HG03354 (cell line): ENCODE measurements at regions not wholly inside any gene's neighbourhood (a gene's known extent, or its start where the extent isn't known, plus 50 kb on each side); places are given as distances from the start of the nearest gene placed in this dataset.
"Not testable (repeated sequence)": the region's sequence is repeated elsewhere in the genome, so short reads cannot be mapped to it uniquely, and the experiment has no call there.

ENCODE experiments used
- ATAC-seq: cut with Tn5 transposase; IDR thresholded peaks from one replicate; pipeline ENCODE4 v1.9.1; 2021; ENCODE audit warnings: mild to moderate bottlenecking; ENCODE audit not compliant: unreplicated experiment, poor library complexity, severe bottlenecking

DNA sequence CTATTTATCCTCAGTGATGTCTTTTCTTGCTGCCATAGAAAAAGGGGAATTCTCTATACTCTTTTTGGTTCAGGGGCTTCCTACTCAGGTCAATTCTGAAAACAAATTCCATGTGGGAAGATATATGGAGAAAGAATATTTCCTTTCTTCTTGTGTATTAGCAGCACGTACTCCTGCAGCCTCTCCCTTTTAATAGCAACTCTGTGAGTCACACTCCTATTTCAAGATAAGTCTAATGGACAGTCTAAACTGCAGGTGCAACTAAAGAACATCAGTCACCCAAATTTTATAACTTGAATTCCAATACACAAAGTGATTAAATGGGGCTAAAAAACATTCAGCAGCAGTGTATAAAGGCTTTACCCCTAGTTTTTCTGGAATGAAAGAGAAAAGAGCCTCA, 942.2 kb downstream of the CNTNAP5 start:
- ATAC-seq: no peak

DNA sequence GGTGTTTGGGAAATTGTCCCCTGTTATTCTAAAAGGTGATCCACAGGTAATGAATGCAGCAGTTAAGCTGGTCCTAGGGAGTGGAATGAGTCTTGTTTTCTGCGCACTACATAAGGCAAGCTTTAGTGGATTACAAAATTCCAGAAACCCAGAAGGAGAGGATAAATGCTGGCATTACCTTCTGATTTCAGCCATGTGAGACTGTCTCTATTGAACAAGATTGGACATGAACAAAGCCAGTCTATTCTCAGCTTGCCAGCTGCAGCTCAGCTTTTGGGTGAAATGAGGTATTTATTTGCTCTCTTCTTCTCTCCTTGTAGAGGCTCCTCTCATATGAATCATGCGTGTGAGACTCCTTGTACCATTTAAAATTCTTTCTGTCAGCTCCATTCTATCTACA, 944.9 kb downstream of the CNTNAP5 start:
- ATAC-seq: no peak

DNA sequence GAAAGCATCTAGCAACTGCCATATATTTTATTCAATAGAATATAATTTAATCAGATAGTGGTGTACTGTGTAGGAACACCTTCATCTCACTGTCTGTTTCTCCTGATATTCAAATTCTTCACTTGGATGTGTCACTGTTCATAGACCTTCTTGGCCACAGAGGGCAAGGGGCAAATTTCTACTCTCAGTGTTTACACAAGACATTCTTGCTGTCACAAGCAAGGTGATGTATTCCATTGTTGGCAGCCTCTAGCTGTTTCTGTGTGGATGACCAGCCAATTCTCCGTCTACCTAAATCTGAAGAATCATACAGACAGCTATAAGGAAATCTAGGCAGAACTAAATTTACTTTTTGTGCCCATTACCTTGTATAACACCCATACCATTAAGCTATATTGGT, 948.3 kb downstream of the CNTNAP5 start:
- ATAC-seq: no peak

DNA sequence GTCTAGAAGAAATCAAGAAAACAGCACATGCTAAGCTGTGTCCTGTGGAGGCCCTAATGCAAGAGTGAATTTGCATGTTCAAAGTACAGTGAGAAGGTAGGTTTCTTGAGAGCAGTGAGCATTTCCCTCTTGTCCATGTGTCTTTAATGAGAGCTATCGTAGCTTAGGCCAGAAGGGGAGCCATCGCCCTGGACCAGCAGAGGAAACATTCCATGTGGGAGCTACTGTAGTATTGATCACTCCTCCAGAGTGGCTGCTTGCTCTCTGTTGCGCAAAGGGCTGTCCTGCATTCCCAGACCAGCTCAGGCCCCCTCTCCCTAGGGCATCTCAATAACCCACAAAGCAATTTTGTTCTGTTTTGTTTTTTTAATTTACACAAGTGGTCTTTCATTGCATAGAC, 950.1 kb downstream of the CNTNAP5 start:
- no peak for ATAC-seq

DNA sequence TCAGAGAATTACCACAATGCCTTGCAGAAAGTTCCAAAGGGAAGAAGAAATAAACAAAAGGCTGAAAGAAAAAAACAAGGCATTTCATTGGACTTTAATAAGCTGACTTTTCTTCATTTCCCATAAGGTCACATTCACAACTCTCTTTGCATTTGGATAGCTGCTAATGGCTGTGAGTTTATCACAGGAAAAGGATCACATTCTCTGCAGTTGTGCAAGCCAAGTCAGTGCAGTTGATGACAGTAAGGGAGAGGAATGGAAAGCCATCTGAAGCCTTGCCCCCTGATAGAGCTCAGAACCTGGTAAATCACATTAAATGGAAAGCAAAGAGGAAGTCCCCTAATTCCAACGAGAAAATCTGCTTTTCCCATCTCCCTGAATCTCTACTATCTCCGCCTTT, 950.6 kb downstream of the CNTNAP5 start:
- ATAC-seq: no peak

DNA sequence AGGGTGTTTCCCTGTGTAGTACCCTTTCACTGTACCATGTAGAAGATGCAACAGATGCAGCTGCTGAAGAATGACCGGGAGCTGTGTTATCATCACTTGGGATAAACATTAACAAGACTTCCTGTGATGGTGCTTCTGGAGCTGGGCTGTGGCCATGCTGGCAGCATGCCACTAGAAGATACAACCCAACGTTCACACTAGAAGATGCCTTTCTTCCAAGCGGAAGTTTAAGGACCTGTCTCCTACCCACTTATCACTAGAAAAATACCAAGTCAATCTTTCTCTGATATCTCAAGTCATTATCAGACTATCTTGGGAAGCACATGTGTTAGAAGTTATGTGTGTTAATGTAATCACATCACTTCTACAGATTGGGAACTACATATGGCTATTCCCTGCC, 953.5 kb downstream of the CNTNAP5 start:
- ATAC-seq: no peak

DNA sequence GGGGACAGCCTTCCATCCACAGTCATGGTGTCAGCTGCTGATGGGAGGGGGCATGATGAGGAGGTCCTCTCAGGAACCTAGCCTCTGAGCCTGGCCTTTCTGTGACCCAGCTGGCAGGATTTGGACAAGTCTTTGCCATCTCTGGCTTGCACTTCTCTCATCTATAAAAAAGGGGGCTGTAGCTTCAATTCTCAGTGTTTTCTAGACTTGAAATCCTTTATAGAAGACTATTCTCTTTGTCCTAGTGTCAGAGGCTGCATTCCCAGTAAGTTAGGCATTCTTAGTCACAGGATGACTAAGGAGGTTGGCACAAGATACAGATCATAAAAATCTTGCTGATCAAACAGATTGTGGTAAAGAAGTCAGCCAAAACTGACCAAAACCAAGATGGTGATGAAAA, 958.5 kb downstream of the CNTNAP5 start:
- ATAC-seq: no peak

DNA sequence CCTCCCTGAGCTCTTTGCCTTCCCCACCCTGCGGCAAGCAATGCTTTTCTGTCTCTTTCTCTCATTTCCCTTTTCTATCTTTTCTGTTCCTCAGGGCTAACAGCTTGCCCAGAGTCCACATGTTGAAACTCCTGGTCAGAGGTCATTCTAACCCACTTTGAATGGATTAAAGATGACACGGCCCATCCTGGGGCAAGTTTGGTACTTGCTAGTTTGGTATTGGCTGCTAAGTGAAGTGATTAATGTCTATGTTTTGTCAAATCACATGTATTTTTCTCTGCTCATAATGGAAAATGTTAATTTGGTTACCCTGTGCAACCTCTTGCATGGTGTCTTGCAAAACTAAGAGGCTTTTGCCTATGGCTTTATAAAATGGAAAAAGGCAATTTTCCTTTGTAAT, 960.2 kb downstream of the CNTNAP5 start:
- no peak for ATAC-seq

DNA sequence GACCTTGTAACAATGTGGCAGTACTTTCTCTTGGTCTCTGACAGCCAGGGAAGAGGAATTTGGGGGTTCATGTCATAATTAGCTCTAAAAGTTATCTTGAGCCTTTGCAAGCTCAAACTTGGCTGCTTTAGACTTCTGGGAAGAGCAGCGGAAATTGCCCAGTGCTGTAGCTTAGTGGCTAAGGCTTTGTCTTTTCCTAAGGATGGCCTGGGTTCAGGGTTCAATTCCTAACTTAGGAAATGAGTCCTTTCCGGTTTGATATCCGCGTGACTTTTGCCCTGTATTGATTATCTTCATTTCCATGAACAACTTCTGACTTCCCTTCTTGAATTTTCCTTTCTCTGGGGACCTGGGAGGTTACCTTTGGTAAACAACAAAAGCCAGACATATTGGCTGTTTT, 961.0 kb downstream of the CNTNAP5 start:
- ATAC-seq: no peak

DNA sequence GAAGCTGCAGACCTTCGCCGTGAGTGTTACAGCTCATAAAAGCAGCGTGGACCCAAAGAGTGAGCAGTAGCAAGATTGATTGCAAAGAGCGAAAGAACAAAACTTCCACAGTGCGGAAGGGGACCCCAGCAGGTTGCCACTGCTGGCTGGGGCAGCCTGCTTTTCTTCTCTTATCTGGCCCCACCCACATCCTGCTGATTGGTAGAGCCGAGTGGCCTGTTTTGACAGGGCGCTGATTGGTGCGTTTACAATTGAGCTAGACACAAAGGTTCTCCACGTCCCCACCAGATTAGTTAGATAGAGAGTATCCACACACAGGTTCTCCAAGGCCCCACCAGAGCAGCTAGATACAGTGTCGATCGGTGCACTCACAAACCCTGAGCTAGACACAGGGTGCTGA, 961.8 kb downstream of the CNTNAP5 start:
- not testable (repeated sequence) for ATAC-seq

DNA sequence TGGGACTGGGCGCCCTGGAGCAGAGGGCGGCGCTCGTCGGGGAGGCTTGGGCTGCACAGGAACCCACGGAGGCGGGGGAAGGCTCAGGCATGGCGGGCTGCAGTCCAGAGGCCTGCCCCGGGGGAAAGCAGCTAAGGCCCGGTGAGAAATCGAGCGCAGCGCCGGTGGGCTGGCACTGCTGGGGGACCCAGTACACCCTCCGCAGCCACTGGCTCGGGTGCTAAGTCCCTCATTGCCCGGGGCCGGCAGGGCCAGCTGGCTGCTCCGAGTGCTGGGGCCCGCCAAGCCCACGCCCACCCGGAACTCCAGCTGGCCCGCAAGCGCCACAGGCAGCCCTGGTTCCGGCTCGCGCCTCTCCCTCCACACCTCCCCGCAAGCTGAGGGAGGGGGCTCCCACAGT, 962.3 kb downstream of the CNTNAP5 start:
- ATAC-seq: not testable (repeated sequence)

DNA sequence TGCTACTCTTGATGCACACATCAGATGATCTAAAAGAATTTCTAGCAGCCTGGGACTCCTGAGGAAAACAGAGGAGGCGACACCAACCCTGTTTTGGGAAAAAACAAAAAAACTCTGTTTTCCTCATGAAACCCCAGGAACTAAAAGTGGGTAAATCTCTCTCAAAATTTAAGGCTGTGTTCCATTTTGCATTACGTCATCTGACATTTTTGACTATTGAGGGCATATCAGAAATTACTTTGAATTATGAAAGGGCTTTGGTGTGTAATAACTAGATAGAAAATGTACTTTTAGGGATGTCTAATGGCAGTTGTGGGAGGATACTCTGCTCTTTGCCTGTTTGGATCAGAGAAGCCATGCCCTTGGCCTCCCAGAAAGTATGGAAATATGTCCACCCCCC, 963.0 kb downstream of the CNTNAP5 start:
- ATAC-seq: no peak

DNA sequence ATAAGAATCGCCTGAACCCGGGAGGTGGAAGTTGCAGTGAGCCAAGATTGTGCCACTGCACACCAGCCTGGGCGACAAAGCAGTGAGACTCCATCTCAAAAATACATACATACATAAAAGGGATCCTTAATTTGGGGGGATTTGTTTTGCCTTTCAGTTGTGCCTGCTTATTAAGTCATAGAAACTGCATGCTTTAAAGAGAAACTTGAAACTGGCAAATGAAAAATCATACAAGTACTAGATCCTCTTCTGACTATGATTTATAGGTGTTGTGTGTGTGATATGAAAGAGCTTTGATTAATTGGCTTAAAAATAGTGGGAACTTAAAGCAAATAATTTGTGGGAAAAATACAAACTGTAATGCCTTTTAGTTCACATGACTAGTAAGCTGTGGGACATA, 963.7 kb downstream of the CNTNAP5 start:
- no peak for ATAC-seq

DNA sequence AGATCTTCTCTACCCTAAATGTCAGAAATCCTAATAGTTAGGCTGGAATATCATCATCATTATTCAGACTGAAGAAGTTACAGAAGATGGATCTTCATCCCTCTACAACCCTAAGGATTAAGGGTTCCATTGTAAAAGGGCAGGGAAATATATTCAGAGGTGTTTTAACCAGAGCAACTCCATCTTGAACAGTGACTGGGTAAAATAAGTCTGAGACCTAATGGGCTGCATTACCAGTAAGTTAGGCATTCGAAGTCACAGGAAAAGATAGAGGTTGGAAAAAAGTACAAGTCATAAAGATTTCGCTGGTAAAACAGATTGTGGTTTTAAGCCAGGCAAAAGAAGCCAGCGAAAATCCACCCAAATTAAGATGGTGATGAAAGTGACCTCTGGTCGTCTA, 968.7 kb downstream of the CNTNAP5 start:
- no peak for ATAC-seq

DNA sequence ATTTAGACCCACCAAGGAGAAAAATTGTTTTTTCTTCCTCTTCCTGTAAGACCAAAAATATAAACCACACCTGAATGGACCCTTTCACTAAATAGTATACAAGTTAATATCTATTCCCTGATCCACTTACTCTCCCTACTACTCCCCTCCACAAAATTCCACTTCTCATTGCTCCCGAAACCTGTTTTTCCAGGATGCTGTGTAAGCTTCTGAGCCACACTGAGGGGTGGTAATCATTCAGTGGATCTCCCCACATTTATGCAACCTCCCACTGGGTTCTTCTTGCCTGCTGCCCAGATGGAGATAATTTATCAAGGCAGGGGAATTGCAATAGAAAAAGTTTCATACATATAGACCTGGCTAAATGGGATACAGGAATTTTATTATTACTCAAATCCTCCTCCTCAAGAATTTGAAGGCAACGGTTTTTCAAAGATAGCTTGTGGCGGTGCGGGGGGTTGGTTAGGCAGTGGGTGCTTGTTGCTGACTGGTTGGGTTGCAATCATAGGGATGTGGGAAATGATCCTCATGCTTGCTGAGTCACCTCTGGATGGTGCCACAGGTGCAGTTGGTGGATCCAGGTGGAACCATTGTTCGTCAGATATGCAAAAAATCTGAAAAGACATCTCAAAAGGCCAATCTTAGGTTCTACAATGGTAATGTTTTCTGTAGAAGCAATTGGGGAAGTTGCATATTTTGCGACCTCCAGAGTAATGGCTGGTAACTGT, 970.3 kb downstream of the CNTNAP5 start:
- ATAC-seq: no peak

DNA sequence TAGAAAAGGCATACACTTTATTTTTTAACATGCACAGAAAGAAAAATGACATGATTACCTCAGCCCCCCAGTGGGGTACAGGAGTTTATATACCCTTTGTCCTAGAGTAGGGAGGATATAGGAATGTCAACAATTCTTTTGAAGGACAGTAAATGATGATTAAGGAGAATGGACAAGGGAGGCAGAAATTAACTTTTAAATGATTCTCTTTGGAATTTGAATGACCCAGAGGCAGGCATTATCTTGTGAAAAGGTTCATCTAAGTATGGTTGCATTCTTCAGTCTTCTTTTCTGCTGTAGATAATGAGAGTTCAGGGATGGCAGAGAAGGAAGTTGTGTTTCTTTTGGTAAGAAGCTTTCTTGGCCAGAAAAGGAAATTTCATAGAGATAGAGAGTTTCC, 971.3 kb downstream of the CNTNAP5 start:
- no peak for ATAC-seq

DNA sequence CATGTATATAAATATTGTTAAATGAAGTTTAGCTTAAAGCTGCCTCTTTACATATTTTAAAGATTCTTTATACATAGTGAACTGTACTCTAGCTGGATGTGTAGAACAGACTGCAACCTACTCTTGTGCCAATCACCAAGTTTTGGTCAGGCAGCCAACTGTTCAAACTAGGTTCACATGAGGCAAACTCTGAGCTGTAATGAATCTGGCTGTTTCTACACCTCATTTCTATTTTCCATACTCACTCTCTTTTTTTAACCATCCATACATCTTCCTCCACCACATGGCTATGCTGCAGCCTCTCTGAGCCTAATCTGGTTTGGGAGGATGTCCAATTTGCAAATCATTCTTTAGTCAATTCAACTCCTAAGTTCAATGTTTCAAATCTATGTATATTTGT, 974.8 kb downstream of the CNTNAP5 start:
- no peak for ATAC-seq

DNA sequence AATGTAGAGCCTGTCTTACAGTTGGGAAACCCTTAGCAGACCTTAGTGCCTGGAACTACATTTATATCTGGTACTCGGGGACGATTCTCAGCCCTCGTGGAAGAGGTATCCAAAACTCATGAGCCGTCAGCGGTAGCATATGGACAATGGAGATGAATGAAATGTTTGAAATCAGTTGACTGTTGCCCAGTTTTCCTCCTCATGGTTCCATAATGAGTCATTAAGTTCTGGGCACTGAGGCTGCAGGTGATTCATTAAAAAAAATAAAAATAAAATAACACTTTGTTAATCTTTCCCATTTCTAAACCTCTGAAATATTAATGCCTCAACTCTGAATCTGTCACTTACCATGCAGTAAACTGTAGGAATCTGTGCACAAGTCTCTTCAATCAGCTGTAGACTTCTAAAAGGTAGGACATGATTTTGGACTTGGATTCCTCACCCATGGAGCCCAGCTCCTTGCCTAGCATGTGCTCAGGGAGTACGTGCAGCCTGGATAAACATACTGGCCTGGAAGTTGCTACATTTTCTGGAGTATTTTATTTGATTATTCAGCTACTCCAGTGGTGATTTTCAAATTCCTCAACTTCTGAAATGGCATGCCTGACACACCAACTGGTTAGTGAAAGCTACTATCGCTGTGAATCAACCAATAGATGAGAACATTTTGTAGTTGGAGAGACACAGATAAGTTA, 979.2 kb downstream of the CNTNAP5 start:
- ATAC-seq: no peak

DNA sequence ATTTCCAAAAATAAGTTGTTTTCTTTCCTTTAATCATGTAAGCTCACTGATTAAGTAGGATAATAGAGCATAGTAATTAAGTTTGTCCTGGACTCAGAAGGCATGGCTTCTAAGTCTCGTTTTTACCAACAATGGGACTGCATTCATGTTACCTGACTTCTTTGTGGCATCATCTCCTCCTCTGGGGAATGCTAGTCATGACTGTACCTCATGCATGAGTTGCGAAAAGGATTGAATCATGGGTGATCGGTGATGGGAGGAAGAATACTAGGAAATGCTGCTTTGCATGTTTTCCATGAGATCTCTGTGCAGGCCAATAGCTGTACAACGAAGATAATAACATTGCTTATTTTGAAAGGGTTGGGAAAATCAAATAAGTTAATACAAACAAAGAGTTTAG, 981.6 kb downstream of the CNTNAP5 start:
- no peak for ATAC-seq

DNA sequence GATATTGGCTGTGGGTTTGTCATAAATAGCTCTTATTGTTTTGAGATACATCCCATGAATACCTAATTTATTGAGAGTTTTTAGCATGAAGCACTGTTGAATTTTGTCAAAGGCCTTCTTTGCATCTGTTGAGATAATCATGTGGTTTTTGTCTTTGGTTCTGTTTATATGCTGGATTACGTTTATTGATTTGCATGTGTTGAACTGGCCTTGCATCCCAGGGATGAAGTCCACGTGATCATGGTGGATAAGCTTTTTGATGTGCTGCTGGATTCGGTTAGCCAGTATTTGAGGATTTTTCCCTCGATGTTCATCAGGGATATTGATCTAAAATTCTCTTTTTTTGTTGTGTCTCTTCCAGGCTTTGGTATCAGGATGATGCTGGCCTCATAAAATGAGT, 1003.6 kb downstream of the CNTNAP5 start:
- not testable (repeated sequence) for ATAC-seq

DNA sequence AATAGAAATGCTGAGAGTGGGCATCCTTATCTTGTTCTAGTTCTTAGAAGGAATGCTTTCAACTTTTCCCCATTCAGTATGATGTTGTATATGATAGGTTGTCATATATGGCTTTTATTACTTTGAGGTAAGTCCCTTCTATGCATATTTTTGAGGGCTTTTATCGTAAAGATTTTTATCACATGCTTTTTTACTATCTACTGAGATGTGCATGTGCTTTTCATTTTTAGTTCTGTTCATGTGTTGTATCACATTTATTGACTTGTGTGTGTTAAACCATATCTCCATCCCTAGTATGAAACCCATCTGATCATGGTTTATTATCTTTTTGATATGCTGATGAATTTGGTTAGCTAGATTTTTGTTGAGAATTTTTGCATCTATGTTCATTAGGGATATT, 1008.8 kb downstream of the CNTNAP5 start:
- ATAC-seq: no peak
